GM21825 (cell line): ENCODE measurements at regions not wholly inside any gene's neighbourhood (a gene's known extent, or its start where the extent isn't known, plus 50 kb on each side); places are given as distances from the start of the nearest gene placed in this dataset.

ENCODE experiments used
- ATAC-seq: cut with Tn5 transposase; IDR thresholded peaks from one replicate; pipeline ENCODE4 v1.9.1; 2021; ENCODE audit warnings: mild to moderate bottlenecking, moderate library complexity; ENCODE audit not compliant: unreplicated experiment

DNA sequence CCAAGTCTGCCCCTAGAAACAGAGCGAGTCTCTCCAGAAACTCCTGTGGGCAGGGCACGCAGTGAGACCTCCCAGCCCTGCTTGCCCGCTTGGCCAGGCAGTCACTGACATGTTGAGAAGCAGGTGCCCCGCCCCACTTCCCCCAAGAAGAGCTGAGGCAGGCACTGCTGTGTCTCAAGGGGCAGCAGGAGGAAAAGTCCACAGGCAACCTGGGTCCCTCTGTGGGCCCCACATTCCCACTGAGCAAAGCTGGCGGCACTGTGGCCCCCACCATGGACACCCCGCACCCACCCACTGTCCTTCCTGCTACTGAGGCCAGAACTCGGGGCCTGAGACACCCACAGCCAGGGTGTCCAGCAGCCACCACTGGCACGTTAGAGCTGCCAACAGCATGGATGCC lies 137.3 kb upstream of the NKX1-1 start:
- ATAC-seq = no peak

DNA sequence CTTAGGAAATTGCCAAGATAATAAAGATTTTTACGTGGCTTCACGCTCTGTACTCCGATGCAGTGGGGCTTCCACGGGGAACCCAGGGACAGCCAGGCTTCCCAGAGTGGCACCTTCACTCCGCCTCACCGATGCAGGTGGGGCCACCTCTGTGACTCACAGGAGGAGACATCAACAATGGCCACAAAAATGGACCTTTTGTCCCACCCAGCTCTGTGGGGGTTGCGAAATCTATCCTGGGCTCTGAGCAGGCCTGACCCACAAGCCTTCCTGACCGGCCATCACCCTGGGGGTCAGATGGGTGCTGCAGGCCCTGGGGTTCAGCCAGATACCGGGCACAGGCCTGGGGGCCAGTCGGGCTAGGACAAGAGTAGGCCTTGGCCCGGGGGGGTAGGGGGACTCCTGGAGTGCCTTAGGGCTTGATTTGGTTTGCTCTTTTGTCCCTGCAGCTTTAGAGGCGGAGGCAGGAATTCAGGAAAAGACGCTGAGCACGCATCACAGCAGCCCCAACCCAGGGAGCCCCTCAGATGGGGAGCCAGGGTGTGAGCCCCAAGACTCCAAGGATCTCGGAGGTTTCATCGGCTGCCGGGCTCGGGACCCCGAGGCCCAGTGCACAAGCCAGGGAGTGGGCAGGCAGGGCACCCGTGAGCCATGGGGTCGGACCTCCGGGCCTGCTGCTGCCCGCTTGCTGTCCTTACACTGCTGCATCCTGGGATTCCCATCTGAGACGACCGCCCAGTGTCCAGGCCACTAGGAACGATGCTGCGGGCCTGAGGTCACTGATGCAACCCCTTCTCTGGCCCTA lies 136.5 kb upstream of the NKX1-1 start:
- no peak for ATAC-seq

DNA sequence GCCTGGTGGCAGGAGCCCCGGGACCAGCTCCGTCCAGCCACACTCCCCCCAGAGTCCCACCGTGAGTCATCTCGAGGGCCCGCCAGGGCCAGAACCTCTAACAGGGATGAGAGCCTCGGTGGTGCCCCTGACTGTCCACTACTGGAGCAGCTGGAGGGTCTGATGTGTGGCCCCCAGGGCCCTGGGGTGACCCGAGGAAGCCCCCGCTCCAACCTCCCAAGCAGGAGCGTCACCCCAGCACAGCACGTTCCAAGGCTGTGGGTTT lies 135.9 kb upstream of the NKX1-1 start:
- ATAC-seq = no peak

DNA sequence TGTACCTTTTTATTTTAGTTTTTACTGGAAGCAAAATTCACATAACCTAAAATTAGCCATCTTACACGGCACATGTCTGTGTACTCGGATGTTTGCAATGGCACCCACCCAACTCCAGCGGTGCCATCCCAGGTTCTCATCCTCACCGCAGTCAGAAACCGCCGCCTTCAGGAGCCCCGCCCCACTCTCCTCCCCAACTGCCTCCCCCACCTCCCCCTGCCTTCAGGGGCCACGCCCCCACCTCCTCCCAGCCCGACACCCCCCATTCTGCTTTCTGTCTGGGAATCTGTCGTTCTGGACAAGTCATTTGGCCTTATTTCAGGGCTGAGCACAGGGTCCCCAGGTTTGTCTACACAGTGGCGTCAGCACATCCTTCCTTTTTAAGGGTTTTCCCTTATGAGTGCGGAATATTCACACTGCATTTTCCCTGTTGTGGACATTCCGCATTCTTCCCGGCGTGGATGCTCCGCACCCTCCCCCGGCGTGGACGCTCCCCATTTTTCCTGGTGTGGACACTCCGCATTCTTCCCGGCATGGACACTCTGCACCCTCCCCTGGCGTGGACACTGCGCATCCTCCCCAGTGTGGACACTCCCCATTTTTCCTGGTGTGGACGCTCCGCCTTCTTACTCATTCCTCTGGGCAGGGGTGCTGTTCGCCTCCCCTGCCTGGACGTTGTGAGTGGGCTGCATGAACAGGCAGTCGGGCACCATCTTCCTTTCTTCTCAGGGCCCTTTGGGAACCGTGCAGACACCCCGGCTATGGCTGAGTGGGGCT lies 135.4 kb upstream of the NKX1-1 start:
- ATAC-seq = no peak

DNA sequence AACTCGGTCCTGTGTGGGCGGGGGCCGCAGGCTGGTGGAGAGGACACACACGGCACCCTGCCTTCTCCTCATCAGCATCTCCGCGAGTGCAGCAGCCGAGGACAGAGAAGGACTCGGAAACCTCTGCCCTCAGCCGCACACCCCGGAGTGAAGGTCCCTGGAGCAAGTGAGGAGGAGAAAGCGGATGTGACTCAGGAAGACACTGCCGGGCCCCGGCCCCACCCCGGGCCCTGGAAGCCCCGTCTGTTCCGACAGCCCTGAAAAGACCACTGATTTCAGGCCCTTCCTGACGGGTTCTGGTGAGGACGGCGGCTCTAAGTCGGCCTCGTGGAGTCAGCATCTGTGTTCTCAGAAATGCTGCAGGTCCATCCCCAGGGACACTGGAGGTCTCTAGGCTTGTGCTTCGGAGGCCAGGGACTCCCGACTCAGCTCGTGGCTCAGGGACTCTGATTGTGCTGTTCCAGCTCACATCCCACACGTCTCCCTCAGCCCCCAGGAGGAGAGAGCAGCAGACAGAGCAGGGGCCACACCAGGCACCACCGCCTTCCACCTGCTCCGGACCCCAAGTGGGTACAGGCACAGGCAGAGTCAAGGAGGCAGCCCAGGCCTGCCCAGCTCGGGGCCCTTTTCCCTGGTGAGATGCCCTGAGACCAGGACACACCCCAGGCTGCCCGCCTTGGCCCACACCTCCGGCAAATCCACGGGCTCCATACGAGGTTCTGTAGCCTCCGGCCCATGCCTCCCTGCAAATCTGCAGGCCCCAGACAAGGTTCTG lies 134.5 kb upstream of the NKX1-1 start:
- no peak for ATAC-seq

DNA sequence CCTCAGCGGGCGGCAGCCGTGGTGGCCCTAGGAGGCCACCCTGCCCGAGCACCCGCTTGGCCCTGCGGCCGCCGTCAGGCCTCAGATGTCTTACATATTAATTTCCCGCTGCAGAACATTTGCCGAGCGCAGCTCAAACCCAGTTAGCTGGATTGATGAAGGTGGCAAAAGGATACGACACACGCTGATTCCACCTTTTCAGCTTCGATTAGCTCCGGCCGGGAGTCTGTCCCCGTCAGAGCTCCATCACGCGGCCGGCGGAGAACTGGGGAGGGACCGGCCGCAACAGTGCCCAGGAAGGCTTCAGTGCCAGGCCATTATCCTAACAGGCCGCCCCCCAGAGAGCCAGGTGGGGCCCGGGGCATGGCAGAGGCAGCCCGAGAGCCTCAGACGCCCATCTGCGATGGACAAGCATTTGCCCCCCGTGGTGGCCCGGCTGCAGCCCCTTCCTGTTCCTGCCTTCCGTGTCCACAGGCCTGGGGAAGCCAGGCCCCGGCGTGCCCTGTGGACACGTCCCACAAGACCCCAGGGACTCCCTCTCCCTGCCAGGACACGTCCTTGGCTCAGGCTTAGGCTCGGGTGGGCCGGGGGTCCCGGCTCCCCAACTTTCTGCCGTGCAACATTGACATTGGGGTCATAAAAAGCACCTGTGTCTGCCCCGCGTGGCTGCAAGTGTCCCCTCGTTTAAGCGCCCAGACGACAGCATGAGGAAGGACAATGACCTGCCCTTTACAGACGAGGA lies 133.8 kb upstream of the NKX1-1 start:
- no peak for ATAC-seq

DNA sequence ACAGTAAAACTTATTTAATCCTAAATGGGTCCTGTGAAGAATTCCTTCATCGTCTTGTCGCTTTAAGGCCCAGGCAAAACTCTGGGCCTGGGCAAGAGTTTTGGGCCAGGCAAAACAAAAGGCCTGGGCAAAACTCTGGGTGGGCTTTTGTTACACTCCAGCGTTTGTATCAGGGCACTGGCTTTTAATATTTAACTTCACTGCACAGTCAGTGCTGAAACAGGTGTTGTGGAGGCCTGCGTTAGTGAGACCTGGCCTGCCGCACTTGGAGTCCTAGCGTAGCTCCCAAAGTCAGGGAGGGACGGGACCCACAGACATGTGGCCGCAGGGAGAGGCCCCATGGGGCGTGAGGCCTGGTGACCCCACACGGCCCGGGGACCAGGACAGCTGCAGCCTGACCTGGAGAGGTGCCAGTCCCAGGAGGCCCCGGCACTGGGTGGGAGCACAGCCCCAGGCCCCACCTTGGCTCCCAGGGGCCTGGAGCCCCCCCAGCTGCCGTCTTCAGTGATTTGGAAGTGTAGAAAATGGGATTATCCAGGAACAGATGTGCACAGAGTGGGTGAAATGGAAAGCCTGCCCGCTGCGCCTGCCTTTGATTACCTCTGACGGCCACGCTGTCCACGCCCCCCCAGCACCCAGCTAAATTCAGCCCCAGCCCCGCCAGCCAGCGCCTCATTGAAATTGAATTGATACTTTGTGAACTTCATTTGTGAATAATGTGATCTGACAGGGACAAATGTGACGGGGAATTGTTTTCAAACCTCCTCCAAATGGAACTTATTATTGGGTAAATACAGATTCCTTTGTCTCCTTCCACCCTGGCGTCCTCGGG lies 132.9 kb upstream of the NKX1-1 start:
- ATAC-seq = no peak

DNA sequence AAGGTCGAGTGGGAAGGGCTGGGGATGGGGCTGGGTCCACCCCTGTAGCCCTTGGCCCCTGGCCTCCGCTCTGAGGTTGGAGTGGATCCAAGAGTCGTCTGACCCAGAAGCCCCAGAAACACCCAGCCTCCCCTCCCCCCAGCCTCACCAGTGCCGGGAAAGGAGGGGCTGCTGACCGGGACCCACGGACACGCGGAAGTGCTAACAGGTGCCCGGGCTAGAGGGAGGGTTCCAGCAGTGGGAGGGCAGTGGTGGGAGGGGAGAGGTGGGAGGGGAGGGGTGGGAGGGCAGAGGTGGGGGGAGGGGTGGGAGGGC lies 131.8 kb upstream of the NKX1-1 start:
- no peak for ATAC-seq

DNA sequence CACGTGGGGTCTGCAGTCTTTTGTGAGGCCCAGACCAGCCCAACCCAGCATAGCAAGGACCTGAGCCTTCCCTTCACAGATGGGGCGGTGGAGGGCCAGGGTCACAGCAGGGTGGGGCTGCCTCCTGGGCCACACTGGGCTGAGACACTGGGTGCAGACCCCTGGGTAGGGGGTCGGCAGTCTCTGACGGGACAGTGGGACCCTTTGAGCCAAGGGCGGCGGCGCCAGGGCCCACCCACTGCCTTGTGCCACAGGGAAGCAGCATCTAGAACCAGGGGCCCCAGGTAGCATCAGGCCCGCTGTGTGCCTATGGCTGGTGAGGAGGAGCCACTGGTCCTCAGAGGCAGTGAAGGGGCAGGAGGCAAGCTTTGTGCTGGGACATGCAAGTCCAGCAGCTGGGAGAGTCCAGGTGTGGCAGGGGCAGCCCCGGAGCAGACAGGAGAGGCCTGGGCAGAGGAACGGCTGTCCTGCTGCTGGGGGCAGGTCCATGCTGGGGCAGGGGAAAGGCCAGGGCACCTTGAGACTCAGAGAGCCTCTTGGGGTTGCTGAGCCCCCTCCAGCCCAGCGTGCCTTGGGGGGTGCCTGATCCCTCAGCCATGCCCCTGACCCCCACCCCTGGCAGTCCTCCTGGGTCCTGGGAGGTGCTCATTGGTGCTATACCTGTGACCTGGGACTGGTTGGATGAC lies 131.3 kb upstream of the NKX1-1 start:
- no peak for ATAC-seq

DNA sequence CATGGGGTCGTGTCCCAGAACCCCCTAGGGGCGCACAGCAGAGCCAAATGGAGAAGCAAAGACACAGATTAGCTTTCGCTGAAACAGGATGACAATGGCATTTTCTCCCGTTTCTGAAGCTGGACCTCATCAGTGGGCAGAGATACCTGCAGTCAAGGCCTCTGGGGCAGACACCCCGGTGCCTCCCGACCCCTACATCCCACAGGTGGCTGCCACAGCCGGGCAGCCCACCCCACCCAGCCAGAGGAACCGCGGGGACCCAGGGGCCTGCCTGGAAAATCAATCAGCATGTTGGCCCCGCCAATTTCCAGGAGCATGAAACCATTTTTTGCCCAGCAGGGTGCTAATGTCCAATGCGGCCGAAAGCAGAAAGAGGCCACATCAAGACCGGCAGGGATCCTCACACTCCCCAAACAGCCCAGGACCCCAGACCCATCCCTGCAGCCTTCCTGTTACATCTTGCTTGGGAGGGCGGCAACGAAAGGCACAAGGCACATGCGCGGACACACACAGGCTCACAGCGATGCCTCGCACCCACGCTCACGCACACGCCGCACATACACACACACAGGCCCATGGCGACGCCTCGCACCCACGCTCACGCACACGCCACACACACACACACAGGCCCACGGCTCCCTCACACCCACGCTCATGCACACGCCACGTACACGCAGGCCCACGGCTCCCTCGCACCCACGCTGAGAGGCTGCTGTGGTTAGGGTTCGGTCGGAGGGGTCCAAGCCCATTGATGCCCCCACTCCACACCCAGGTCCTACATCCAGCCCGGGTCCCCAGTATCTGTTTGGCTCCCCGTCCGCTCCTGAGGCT lies 130.6 kb upstream of the NKX1-1 start:
- ATAC-seq = no peak

DNA sequence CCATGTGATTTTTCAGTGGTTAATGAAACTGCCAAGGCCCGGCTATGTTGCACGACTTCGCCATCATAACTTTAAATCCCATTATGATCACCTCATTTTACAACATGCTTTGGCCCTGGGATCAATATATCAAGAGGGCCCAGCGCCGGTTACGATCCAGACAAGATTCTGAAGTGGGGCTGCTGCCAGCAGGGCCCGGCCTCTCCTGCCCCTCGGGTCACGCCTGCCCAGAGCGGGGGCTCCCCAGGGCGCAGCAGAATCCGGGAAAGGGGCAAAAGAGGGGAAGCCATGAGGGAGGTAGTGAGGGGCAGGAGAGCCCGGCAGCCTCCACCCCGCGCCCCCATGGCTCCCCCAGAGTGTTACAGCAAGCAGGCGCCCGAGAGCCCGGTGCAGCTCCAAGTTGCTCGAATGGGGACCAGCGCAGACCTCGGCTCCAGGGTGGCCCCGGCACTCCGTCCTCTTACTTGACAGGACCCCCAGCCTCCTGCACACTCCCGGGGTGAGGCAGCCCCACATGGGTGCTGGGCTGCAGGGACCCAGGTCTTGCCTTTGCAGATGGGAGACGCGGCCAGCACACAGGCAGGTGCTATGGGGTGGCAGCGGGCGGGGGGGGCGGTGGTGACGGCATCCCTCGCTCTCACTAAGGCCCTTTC lies 129.8 kb upstream of the NKX1-1 start:
- no peak for ATAC-seq

DNA sequence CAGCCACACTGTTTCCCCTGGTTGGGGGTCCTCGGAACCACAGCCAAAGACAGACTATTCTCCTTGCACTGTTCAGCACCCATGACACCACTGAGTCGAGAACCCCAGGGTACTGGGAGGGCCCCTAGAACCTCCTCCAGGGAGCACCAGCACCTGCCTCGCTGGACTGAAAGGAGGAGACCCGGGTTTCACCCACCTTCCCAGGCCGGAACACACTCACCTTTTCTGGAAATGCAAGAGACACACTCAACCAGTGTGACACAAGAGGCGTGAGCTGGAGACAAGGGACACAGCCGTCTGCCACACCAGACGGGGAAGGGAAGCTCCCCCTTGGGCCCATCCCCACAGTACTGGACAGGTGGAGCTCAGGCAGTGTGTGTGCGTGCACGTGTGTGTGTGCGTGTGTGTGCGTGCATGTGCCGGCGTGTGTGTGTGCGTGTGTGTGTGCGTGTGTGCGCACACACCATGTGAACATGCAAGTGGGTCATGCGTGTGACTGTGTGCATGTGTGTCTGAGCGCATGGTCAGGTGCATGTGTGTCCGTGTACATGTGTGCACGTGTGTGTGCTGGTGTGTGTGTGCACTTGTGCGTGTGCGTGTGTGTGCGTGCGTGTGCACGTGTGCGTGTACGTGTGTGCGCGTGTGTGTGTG lies 128.8 kb upstream of the NKX1-1 start:
- ATAC-seq = no peak

DNA sequence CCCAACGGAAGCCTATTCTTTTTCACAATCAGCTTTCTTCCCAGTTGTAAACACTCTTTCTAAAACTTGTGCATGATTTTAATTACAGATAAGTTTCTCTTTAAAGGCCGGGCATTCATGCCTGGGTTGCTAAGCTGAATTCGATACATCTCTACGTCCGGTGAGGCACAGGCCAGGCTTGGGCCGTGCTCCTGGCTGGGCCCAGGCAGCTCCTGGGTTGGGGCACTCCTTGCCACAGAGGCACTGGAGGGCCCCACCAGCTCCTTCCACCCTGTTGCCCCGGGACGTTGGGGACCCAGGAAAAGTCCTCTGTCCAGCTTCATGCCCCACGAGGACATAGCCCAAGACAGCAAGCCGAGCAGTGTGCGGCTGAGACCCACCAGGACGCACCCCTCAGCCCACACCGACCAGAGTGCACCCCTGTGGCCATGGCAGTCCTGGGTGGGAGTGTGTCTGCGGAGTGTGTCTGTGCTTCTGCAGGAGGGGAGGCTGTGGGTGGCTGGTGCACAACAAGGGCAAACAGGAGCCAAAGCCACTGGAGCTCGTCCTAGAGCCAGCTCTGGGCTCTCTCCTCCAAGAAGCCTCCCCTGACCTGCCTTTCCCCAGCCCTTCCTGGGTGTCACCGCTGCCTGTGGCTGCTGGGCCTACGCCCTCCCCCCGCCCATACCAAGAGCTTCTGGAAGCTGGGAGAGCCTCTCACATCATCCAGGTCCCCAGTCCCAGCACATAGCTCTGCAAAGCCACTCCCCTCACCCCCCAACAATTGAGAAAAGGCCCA lies 128.0 kb upstream of the NKX1-1 start:
- no peak for ATAC-seq

DNA sequence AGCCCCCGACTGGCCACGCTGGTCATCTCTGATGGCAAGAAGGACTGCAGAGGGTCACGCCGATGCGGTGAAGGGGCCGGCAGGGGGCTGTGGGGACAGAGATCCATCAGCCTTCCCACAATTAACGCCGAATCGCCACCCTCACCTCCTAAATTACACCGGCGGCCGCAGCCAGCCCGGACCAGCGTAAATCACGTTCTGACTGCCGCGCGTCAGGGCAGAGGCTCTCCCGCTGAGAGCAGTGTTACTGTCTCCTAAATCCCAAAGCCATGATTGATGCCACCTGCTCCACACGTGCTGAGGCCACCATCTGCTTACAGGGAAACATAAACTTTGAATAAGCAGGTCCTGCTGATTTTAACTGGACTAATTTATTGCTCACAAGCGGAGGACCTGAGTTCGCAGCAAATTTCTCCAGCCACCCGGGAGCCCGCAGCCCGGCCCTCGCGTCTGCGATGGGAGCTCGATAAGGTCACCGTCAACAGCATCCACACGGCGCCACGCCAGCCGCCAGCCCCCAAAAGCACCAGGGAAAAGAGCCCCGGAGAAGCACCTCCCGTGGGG lies 127.3 kb upstream of the NKX1-1 start:
- no peak for ATAC-seq

DNA sequence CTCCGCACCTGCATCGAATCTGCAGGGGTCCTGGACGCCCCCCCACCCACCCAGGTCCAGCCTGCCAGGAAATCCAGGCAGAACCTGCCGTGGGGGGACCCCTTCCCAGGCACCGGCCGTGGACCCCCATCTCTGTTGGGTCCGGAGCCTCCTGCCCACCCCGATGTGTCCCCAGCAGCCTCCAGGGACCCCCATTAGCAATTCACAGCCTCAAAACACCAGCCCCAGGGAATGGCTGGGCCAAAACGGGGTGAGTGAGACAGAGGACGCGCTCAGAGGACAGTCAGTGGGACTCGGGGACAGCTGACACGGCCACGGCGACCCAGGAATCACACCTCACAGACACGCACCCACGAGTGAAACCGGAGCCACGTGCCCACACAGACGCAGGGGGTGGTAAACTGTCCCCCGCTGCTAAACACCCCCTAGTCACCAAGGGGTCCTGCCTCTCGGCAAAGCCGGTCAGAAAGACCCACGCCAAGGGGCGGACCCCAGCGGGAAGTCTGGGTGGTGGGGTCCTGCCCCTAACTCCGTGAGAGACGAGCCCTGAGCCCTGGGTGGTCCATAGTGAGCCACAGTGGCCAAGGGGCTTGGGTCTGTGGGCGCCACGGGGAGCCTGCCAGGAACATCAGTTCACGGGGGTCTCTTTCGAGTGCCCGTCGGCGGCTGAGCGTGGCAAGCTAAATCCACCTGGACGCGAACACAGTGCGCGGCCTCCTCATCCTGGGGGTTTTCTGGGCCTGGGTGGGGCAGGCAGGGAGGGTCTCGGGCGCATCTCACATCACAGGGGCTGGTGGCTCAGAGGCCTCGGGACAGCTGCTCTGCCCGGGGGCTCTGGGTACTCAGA lies 126.5 kb upstream of the NKX1-1 start:
- no peak for ATAC-seq
